GM13976 (cell line): ENCODE measurements at regions not wholly inside any gene's neighbourhood (a gene's known extent, or its start where the extent isn't known, plus 50 kb on each side); places are given as distances from the start of the nearest gene placed in this dataset.

Experiments
- DNase-seq: peaks from one replicate; pipeline ENCODE4 v3.0.0; 2012; ENCODE audit warnings: low spot score
- in situ Hi-C: fragments of 300-500 bp; cut with MboI; formaldehyde crosslinking; loops from one replicate; pipeline ENCODE4 v1.12.0; 2022; ENCODE audit warnings: low sequenced_read_pairs, mixed read lengths, inconsistent platforms; ENCODE audit not compliant: unreplicated experiment
- TF ChIP-seq, protein P1 (sequence below): IDR thresholded peaks from 2 replicates; pipeline ENCODE4 v1.5.1; 2012; ENCODE audit warnings: borderline replicate concordance, mild to moderate bottlenecking; ENCODE audit not compliant: insufficient read depth; ENCODE audit errors: extremely low read depth, missing control alignments, control extremely low read depth

DNA sequence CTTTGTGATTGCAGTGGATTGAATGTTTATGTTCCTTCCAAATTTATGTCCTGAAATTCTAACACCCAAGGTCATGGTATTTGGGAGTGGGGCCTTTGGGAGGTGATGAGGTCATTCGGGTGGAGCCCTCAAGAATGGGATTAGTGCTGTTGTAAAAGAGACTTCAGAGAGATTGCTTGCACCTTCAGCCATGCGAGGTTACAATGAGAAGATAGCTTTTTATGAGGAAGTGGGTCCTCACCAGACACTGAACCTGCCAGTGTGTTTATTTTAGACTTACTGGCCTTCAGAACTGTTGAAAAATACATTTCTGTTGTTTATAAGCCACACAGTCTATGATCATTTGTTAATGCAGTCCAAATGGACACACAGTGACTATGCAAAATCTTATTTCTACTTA is 161.0 kb upstream of the GPRIN3 start:
- TF ChIP-seq, protein P1, sequence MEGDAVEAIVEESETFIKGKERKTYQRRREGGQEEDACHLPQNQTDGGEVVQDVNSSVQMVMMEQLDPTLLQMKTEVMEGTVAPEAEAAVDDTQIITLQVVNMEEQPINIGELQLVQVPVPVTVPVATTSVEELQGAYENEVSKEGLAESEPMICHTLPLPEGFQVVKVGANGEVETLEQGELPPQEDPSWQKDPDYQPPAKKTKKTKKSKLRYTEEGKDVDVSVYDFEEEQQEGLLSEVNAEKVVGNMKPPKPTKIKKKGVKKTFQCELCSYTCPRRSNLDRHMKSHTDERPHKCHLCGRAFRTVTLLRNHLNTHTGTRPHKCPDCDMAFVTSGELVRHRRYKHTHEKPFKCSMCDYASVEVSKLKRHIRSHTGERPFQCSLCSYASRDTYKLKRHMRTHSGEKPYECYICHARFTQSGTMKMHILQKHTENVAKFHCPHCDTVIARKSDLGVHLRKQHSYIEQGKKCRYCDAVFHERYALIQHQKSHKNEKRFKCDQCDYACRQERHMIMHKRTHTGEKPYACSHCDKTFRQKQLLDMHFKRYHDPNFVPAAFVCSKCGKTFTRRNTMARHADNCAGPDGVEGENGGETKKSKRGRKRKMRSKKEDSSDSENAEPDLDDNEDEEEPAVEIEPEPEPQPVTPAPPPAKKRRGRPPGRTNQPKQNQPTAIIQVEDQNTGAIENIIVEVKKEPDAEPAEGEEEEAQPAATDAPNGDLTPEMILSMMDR: no peak
- in situ Hi-C loops: no loop called here
- DNase-seq: no peak

DNA sequence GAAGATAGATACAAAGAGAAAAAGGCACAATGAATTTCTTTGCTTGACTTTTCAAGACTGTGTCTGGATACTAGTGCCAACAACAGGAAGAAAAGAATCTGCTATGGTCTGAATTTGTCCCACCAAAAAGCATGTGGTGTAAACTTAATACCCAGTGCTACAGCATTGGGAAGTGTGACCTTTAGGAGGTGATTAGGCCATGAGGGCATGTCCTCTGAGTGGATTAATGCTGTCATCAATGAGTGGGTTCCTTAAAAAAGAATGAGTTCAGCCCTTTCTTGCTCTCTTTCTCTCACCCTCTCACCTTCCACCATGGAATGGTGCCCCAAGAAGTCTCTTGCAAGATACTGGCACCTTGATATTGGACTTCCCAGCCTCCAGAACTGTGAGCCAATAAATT is 155.7 kb upstream of the GPRIN3 start:
- in situ Hi-C loops: no loop called here
- TF ChIP-seq, protein P1: no peak
- no peak for DNase-seq

DNA sequence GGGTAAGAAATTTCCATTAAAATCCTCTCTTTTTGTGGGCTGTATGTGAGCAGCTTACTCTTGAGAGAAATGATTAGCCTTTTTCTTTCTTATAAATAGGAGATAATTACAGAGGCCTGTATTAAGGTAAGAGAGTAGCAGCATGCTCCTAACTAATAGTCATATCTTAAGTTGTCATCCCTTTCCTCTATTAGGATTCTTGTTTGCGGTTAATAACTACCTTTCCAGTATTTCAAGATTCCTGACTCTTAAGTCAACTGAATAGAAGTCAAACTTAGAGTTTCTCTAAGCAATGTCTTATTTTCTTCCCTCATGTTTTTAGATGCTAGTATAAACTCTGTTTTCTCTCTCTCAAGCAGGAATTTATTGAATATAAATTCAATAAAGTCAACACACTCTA is 139.9 kb upstream of the GPRIN3 start:
- DNase-seq: no peak
- in situ Hi-C loops: loop anchor here (25.0 kb wide), 1 partner anchor 210 kb away; no protein-coding TSS in a partner anchor
- TF ChIP-seq, protein P1: no peak

DNA sequence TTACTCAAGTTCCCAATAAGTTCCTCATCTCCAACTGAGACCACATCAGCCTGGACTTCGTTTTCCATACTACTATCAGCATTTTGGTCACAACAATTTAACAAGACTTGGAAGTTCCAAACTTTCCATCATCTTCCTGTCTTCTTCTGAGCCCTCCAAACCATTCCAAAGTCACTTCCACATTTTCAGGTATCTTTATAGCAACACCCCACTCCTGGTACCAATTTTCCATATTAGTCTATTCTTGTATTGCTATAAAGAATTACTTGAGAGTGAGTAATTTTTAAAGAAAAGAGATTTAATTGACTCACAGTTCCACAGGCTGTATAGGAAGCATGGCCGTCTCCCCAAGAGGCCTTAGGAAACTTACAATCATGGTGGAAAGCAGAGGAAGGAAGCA is 138.6 kb upstream of the GPRIN3 start:
- no peak for DNase-seq
- in situ Hi-C loops: loop anchor here (25.0 kb wide), 1 partner anchor 209 kb away; no protein-coding TSS in a partner anchor
- TF ChIP-seq, protein P1: no peak

DNA sequence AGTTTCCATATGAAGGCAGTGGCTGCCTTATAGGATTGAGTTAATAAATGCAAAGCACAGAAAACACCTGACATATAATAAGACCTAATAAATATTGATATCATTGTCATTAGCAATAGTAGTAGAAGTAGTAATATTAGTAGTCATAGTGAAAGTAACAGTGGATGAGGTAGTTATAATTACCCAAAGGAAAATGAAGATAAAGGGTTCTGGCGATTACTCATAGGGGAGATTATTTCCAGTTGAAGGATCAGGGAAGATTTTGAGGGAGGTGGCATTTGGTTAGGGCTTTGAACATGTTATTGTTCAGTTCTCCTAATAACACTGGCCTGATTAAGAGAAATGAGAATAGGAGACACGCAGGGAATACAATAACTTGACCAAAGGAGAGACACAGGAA is 131.9 kb upstream of the GPRIN3 start:
- TF ChIP-seq, protein P1: no peak
- in situ Hi-C loops: loop anchor here (25.0 kb wide), 1 partner anchor 202 kb away; no protein-coding TSS in a partner anchor
- peak; percentile 11 for DNase-seq

DNA sequence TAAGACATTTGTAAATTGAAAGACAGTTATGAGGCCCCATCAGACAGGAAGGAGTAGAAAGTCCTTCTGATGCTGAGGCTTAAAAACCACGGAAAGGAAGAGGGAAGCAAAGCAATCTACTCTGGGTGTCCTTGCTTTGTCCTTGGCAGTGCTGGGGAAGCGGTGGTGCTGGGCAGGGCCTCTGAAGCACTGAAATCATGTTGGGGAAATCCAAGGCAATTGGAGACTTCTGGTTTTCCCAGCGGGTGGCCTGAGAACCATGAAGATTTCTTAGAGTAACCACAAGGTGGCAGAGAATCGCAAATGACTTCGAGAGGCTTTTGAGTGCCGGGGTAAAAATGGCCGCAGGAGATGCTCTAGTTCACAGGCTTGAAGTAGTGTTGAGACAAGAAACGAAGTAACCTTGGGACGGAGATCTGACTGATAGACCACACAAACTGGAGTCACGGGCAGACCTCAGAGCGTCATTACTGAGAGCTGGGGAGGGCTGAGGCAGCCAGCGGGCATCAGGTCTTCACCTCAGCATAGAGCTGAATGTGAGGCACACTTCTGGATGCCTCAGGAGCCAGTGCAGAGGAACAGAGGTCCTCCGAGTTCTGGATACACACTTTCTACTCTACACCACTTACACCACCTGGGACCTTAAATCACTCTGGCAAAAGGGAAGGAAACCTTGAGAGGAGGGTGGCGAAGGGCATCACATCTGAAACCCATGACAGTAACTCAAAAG is 130.7 kb upstream of the GPRIN3 start:
- in situ Hi-C loops: loop anchor here (25.0 kb wide), 1 partner anchor 201 kb away; no protein-coding TSS in a partner anchor
- DNase-seq: peak; percentile 43
- TF ChIP-seq, protein P1: no peak
